Cardiac fibroblast (primary cell): ENCODE measurements at regions not wholly inside any gene's neighbourhood (a gene's known extent, or its start where the extent isn't known, plus 50 kb on each side); places are given as distances from the start of the nearest gene placed in this dataset.

Experiments used
- DNase-seq, 2 donors: peaks; one replicate each; pipeline versions ENCODE4 v3.0.0 to v3.0.0-alpha.2; 2010; ENCODE audit warnings: low read depth in 2 of 2
- H3K4me3 ChIP-seq, 2 donors: replicated peaks in 1 of 2; 1 replicate in 1 of 2; 2 replicates in 1 of 2; pipeline ENCODE4 v1.5.1; 2011; ENCODE audit warnings: low read depth in 2 of 2, low read length in 2 of 2, mild to moderate bottlenecking in 2 of 2, moderate library complexity in 1 of 2
- CTCF ChIP-seq: IDR thresholded peaks from one replicate; pipeline ENCODE4 v1.5.1; 2011; ENCODE audit warnings: low read depth, mild to moderate bottlenecking, low read length, inconsistent platforms

GRCh38 chr4:3355266-3355748 is 62.5 kb downstream of the RGS12 start:
- H3K4me3 ChIP-seq: no peak overlapping the region
- no peak for TF ChIP-seq CTCF
- no peak for DNase-seq

- no peak for DNase-seq
- H3K4me3 ChIP-seq: no peak overlapping the region
- no peak for TF ChIP-seq CTCF
These were observed 65.8 kb downstream of the RGS12 start for GRCh38 chr4:3358656-3359055.

- H3K4me3 ChIP-seq: no peak overlapping the region
- no peak for TF ChIP-seq CTCF
These were observed 68.0 kb downstream of the RGS12 start for GRCh38 chr4:3360777-3361176.

GRCh38 chr4:3361406-3361805 is 68.6 kb downstream of the RGS12 start:
- DNase-seq: no peak
- TF ChIP-seq CTCF: no peak
- no peak overlapping the region for H3K4me3 ChIP-seq

More at GRCh38 chr4:3360777-3361176, 68.0 kb downstream of the RGS12 start:
- no peak for DNase-seq

GRCh38 chr4:3361896-3362295 is 69.1 kb downstream of the RGS12 start:
- no peak for TF ChIP-seq CTCF
- no peak overlapping the region for H3K4me3 ChIP-seq
- DNase-seq: no peak

- DNase-seq: no peak
- TF ChIP-seq CTCF: no peak
These were observed 69.8 kb downstream of the RGS12 start for GRCh38 chr4:3362431-3363287.

More at GRCh38 chr4:3362431-3363287, 69.8 kb downstream of the RGS12 start:
- H3K4me3 ChIP-seq: no peak overlapping the region
